VCaP (cell line): ENCODE measurements at regions not wholly inside any gene's neighbourhood (a gene's known extent, or its start where the extent isn't known, plus 50 kb on each side); places are given as distances from the start of the nearest gene placed in this dataset.
A peak's percentile ranks its signal among the peaks of the same experiment; 100 is the strongest.

ENCODE experiments used
- H3K27ac ChIP-seq: fragments of 450-650 bp; 2 replicates; pipeline ENCODE4 v1.5.1; 2017
- TF ChIP-seq, protein P1 (sequence below): fragments of 450-650 bp; conservative IDR thresholded peaks from 2 replicates; pipeline ENCODE4 v1.5.1; 2017; ENCODE audit warnings: mild to moderate bottlenecking, moderate library complexity

DNA sequence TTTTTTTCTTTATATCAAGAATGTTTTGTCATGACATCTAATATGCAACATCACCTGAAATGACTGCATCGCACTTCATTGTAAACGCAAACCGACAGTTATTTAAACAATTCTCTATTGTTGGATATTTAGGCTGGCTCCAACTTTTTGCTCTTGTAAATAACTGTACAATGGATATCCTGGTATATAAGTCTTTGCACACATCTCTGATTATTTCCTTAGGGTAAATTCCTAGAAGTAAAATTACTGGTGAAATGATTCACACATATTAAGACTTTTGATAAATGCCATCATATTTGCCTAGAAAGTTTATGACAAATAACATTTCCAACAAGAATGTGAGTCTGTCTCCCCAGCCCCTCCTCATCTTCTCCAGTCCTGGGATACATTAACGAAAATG is 154.7 kb downstream of the TFAP2C start:
- TF ChIP-seq, protein P1, sequence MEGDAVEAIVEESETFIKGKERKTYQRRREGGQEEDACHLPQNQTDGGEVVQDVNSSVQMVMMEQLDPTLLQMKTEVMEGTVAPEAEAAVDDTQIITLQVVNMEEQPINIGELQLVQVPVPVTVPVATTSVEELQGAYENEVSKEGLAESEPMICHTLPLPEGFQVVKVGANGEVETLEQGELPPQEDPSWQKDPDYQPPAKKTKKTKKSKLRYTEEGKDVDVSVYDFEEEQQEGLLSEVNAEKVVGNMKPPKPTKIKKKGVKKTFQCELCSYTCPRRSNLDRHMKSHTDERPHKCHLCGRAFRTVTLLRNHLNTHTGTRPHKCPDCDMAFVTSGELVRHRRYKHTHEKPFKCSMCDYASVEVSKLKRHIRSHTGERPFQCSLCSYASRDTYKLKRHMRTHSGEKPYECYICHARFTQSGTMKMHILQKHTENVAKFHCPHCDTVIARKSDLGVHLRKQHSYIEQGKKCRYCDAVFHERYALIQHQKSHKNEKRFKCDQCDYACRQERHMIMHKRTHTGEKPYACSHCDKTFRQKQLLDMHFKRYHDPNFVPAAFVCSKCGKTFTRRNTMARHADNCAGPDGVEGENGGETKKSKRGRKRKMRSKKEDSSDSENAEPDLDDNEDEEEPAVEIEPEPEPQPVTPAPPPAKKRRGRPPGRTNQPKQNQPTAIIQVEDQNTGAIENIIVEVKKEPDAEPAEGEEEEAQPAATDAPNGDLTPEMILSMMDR = no peak
- H3K27ac ChIP-seq = no peak overlapping the region

DNA sequence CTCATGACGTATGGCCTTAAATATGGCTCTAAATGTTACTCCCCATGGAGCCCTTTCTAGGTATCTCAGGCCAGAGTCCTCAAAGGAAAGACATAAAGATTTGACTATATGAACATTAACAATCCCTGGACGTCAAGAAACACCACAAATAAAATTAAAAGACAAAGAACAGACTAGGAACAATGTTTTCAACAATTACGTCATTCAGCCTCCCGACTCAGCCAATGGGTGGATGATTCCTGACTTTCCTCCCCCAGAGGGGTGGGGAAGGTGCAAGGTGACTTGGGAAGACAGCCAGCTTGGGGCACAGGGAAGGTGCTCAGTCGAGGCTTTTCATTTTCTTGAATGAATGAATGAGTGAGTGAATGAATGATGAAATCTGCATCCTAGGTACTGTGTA is 157.4 kb downstream of the TFAP2C start:
- H3K27ac ChIP-seq = no peak overlapping the region
- TF ChIP-seq, protein P1 = no peak

DNA sequence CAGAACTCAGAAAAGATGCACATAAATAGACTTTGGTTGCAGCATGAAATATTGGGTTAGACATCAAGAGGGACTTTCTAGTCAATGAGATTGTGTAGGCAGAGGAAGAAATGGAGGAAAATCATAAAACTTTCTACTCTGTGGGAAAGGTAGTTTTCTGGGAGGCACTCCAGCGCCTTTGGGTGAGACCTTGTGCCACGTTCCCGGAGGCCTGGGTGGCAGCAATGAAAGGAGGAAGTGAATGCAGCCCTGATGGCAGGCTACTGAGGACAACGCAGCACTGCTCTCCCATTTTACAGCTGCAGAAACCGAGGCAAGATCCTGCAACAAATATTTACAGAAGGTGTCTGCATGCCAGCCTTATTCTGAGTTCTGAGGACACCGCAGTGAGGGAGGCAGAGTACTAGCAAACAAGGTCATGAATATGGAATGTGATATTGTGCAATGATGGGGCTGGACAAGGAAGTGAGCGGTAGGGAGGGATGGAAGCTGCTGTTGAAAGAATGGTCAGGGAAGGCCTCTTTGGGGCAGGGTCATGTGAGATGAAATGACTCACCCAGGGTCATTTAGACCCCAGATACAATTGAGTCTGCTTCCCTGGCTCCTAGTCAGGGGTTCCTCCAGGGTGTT is 159.1 kb downstream of the TFAP2C start:
- TF ChIP-seq, protein P1 = no peak
- no peak overlapping the region for H3K27ac ChIP-seq

DNA sequence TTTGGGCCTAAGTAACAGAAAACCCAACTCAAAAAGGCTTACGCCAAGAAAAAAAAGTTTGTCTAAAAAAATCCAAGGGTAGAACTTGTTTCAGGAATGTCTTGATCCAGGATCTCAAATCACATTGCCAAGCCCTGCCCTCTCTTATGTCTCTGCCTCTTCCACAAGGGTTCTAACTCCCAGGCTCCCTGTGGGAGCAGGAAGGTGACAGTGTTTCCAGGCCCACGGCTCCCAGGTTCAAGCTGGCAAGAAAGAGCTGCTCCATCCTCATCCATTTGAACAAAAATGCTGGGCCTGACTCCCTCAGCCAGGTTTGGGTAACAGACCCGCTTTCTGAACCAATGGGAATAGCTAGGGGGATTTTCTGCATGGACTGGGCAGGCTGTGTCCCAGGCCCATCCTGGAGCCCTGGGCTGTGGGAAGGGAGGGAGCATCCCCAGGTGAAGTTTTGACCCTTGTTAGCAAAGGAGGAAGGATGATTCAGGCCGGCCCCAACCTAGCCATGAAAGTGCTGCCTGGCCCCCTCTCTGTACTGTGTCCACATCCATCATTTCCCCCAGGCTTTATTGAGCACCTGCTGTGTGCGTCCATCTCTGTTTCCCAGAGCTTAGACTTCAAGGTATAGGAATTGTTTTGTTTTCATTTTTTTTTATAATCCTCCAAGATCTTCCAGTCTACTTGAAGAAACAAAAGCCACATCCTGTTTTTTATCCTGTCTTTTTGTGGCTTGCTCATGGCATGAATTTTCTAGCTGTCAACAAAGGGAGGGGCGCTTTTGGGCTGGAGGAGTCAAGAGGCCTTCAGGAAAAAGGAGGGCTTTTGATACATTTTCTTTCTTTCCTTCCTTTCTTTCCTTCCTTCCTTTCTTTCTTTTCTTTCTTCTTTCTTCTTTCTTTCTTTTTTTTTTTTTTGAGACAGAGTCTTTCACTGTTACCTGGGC is 159.8 kb downstream of the TFAP2C start:
- no peak overlapping the region for H3K27ac ChIP-seq
- TF ChIP-seq, protein P1 = no peak

DNA sequence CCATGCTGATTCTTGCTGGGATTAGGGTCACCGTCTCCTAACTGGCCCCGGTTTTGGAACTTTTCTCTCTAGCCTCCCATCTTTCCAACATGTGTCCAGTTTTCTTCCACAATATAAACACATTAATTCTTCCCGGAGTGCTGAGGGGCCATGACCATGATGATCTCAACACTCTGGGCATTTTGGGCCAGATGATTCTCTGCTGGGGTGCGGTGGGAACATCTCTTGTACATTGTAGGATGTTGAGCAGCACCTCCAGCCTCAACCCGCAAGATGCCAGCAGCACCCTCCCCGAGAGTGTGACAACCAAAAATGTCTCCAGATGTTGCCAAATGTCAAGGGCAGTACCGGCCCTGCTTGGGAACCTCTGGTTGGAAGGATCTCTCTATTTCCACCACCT is 164.8 kb downstream of the TFAP2C start:
- TF ChIP-seq, protein P1 = no peak
- H3K27ac ChIP-seq = no peak overlapping the region

DNA sequence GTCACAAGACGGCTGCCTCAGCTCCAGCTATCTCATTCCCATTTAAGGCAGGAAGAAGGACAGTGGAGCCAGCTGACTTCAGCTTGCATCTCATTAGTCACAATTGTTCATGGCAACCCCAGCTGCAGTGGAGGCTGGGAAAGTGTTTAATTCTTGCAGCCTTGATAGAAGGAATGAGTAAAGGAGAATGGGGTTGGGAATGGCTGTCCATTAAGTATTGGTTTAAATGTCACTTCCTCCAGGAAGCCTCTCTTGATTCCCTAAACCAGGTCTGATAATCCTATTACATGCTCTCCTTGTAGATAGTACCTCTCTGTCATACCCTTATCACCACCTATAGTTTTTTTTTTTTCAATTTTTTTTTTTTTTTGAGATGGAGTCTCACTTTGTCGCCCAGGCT is 166.4 kb downstream of the TFAP2C start:
- H3K27ac ChIP-seq = peak overlapping the region; percentile 49
- TF ChIP-seq, protein P1 = no peak

DNA sequence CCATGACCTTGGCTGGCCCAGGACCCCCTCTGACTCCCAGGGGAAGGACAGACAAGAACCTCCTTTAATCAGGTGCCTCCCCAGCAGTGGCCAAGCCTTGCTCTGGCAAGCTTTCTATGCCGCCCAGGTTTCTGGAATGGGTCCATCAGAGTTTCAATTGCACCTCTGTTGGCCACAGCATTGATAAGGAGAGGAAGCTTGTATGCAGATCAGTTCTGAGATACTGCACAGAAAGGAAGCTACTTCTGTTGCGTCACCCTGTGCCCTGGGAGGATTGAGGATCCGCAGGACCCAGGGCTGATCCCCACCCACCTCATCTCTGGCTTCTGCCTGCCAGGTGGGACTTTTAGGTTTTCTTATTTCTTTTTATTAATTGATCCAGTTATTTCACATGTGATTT is 167.2 kb downstream of the TFAP2C start:
- peak overlapping the region; percentile 49 for H3K27ac ChIP-seq
- TF ChIP-seq, protein P1 = no peak
